C4-2B (cell line): ENCODE measurements at regions not wholly inside any gene's neighbourhood (a gene's known extent, or its start where the extent isn't known, plus 50 kb on each side); places are given as distances from the start of the nearest gene placed in this dataset.

ENCODE experiments used
- H3K27ac ChIP-seq: fragments of 450-650 bp; 2 replicates; pipeline ENCODE4 v1.5.1; 2017
- ZFX ChIP-seq: fragments of 450-650 bp; IDR thresholded peaks from 2 replicates; pipeline ENCODE4 v1.6.1; 2017
- TF ChIP-seq, protein P1 (sequence below): fragments of 450-650 bp; conservative IDR thresholded peaks from 2 replicates; pipeline ENCODE4 v1.5.1; 2017; ENCODE audit warnings: mild to moderate bottlenecking

DNA sequence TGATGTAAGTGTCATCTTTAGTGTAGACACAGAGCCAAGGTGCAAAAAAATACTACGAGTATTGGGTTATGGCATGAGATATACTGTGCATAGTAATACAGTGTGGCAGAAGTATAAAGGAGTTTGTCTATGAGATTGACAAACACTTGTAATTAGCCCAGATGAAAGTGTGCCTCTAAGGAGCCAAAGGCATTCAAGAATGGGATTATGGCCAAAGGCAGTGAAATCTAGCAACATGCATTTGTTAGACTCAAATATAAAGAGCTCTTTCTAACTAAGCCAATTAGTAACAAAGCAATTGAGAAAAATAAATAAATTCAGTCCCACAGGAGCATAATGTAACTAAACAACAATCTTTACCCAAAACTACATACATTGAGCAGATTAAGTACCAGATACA lies 1761.8 kb downstream of the SUCLG1 start:
- TF ChIP-seq, protein P1, sequence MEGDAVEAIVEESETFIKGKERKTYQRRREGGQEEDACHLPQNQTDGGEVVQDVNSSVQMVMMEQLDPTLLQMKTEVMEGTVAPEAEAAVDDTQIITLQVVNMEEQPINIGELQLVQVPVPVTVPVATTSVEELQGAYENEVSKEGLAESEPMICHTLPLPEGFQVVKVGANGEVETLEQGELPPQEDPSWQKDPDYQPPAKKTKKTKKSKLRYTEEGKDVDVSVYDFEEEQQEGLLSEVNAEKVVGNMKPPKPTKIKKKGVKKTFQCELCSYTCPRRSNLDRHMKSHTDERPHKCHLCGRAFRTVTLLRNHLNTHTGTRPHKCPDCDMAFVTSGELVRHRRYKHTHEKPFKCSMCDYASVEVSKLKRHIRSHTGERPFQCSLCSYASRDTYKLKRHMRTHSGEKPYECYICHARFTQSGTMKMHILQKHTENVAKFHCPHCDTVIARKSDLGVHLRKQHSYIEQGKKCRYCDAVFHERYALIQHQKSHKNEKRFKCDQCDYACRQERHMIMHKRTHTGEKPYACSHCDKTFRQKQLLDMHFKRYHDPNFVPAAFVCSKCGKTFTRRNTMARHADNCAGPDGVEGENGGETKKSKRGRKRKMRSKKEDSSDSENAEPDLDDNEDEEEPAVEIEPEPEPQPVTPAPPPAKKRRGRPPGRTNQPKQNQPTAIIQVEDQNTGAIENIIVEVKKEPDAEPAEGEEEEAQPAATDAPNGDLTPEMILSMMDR, result no peak
- TF ChIP-seq ZFX, result no peak
- no peak overlapping the region for H3K27ac ChIP-seq

DNA sequence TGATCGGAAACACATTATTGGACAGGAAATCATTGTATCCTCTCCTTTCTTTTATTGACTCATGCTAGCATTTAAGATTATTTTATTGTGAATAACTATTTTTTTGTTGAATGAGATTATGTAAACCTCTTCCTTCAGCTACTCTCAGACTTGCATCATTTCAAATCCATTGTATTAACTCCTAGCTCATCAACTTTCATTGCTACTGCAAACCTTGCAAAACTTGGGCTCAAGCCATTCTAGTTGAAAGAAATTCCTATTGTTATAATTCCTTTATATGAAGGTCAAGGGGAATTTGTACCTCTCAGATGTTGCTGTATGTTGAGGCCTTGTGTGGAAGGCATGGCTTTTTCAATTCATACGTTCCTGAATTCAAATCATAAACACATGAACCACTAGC lies 1764.6 kb downstream of the SUCLG1 start:
- TF ChIP-seq, protein P1, result no peak
- no peak for TF ChIP-seq ZFX

DNA sequence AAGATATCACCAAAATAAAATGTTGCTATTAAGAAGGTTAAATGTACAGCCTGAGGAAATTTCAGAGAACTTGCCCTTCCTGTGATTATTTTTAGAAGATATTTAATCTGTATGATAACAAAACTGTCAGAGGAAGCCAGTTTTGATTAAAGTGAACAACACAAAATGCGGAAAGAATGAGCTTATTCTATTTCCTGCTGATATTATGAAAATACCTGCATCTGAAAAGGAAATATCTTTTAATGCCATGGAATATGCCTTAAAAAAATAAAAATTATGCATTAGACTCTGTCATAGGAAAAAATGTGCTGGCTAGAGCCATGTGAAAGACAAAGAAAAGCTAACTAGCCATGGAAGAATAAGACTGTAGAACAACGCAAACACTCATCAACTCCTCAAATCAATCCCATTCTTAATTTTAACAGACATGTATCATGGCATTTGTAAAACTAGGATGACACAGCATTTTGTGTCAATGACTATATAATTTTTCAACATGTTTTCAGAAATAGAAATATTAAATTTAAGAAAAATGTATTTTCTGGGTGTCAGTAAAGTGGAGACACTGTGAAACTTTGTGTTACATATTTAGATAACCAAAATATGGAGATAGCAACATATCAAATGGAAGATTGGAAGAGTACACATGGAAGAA lies 1768.2 kb downstream of the SUCLG1 start:
- H3K27ac ChIP-seq, result no peak overlapping the region

More for the DNA sequence above, 1764.6 kb downstream of the SUCLG1 start:
- no peak overlapping the region for H3K27ac ChIP-seq

DNA sequence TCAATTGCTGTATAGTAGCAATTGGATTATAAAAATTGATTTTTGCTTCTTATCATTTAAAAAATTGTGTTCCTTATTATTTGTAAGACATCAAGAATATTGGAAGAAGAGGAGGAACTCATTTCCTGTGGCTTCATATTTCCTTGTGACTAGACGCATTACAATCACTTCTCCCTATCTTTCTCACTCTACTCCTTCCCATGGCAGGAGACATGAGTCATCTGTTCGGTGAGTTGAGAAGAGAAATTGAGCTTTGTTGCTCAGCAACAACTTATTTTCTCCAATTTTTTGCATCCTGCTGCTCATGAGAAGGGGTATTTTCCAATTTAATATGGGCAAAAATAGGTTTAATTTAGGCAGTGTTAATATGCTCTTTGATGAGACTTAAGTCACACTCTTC lies 1783.9 kb downstream of the SUCLG1 start:
- no peak overlapping the region for H3K27ac ChIP-seq
- no peak for TF ChIP-seq ZFX
- TF ChIP-seq, protein P1, result no peak

More for the DNA sequence above, 1768.2 kb downstream of the SUCLG1 start:
- TF ChIP-seq, protein P1, result no peak
- TF ChIP-seq ZFX, result no peak

DNA sequence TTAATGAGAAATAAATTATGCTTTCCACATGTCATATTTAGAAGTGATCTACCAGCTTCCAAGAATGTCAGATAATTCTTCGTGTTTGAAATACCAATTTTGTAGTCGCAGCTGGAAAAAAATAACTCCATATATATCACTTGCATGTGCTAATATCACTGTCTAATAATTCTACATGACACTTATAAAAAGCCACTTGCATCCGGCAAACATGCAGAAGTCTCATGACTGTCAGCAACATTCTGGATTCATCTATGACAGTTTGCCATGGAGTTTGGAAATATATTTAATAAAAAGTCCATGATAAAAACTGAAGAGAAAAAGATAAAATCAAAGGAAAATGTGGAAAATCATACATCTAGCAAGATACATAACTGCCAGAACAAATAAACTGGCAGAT lies 1784.4 kb downstream of the SUCLG1 start:
- no peak overlapping the region for H3K27ac ChIP-seq
- no peak for TF ChIP-seq ZFX
- TF ChIP-seq, protein P1, result no peak

DNA sequence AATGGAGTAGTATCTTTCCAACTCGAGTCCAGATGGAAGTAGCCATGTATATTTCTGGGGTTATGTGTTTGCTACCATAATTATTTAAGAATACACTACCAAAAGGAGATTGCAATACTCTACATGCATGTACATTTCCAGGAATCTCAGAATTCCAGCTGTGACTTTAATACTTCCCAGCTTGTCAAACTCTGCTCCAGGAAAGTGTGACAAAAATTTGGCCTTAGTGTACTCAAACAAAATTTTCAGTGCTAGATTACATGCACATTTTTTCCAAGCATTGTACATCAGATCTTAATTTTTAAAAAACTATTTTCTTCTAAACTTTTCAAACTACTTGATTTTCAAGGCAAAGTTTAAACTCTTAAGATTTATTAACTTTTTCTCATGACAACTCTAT lies 1791.6 kb downstream of the SUCLG1 start:
- no peak overlapping the region for H3K27ac ChIP-seq
- TF ChIP-seq, protein P1, result no peak
- TF ChIP-seq ZFX, result no peak

DNA sequence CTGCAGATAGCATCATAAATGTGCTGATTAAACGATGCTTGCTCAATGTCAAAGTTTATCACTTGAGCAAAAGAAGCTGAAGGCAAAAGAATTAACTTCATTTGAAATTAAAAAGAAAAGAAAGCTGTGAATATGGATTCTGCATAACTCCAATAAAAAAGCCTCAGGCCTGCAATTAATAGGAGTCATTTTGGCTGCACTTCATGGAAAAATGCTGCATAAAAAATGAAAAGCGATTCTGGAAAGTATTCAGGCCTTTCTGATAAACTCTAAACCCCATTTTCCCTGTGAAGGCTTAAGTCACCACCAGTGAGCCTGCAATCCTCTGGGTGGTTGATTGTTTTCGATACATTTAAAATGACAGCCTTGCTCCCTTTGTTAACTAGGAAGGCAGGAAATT lies 1793.4 kb downstream of the SUCLG1 start:
- TF ChIP-seq ZFX, result no peak
- TF ChIP-seq, protein P1, result no peak
- no peak overlapping the region for H3K27ac ChIP-seq
